HG03565 (cell line): ENCODE measurements at regions not wholly inside any gene's neighbourhood (a gene's known extent, or its start where the extent isn't known, plus 50 kb on each side); places are given as distances from the start of the nearest gene placed in this dataset.
"Not testable (repeated sequence)": the region's sequence is repeated elsewhere in the genome, so short reads cannot be mapped to it uniquely, and the experiment has no call there.

Experiments used
- ATAC-seq: cut with Tn5 transposase; IDR thresholded peaks from one replicate; pipeline ENCODE4 v1.9.1; 2021; ENCODE audit warnings: mild to moderate bottlenecking, moderate library complexity; ENCODE audit not compliant: unreplicated experiment

DNA sequence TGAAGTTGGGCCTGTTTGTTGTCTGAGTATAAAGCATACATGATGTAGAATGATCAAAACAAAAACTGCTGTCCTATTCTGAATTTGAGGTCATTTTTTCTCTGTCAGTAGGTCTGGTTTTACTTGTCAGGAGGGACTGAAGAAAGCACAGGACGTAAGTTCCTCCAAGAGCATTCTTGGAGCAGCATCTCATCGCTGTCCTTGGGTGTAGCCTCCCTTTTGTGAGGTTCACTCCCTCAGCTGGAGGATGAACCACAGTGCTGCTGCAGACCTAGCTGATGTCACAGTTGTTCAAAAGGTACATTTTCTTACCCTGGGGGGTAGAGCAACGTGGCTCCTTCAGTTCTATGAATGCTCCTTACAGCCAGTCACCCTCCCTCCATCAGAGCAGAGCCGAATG, 490.0 kb upstream of the TBL1XR1 start:
- ATAC-seq: no peak

DNA sequence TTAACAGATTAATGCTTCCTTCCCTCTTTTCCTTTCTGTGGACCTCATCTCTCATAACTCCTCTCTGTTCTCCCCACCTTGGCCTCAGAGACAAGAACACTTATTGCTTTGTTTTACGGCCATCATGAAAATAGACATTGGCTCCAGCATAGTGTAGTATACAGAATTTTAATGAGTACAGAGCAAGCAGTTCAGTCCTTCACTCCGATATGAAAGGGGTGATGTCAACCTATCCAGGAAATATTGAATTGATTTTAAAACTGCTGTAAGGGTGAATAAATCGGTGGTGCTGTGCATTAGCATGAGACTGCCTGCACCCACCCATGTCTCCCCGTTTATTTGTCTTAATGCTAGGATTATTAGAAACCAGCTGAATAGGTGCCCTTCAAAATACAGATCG, 490.9 kb upstream of the TBL1XR1 start:
- no peak for ATAC-seq

DNA sequence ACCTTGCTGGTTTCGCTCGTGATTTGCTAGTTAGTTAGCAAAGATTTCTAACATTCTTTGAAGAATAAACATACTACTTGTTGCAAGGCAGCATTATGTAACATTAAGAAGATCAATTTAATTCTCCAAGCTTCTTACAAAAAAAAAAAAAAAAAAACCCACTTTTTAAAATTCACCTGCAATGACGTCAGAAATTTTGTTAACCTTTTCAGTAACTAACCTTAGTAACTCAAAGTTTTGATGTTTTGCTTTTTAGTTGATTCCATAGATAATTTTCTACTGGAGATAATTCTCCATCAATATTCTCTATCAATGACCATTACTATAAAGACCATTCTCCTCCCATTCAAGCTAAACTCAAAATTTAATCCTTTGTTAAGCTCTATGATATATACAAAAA, 491.8 kb upstream of the TBL1XR1 start:
- no peak for ATAC-seq

DNA sequence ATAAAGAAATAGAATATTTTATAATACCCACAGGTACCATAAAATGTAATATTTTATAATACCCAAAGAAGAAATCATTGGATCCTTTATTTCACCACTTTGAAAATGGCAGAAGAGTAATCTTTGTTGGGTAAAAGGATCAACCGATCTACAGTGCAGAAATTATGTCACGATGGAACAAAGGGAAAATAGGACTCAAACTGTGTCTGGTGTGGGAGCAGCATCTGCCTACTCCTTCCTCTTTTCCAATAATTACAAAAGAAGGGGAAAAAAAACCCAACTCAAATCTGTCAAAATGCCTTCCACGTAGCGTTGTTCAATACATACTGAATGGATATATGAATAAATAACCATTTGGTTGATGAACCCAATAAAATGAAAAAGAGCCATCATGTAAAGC, 492.6 kb upstream of the TBL1XR1 start:
- no peak for ATAC-seq

DNA sequence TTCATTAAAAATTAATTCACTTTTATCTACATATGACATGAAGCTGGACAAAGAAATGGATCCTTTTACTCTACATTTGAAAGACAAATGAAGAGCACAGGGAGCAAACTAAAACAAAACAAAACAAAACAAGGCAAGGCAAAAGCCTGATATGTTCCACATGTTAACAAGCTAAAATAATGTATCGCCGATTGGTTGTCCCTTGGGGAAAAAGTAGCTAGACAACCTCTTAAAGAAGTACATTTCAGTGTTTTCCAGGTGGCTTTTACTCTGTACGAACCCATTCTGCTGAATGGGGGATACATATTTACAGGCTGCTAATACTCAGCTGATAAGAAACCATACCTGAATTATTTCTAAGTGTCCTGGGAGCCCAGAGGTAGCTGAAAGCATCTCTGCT, 493.0 kb upstream of the TBL1XR1 start:
- no peak for ATAC-seq

- no peak for ATAC-seq
Observed at GRCh38 chr3:177692304-177692975, 495.2 kb upstream of the TBL1XR1 start.

DNA sequence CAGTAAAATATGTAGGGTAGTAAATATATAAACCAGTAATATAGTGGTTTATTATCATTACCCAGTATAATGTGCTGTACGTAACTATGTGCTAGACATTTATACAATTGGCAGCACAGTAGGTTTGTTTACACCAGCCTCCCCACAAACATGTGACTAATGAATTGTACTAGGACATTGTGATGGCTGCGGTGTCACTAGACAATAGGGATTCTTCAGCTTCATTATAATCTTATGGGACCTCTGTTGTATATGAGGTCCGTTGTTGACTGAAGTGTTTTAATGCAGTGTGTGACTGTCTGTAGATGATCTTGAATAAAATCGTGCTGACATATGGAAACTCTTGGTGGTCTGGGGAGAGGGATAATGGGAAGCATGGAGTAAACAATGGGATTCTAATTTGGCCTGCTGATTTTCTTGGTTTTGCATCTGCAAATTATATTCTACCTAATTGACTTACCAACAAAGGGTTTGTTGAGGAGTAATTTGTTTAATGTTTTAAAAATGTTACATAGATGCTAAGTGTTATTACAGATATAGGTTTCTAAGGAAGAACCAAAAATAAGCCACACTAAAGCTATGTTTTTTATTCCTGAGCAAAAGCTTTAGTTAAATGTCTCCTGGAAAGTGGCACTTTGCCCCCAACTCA, 496.5 kb upstream of the TBL1XR1 start:
- no peak for ATAC-seq

GRCh38 chr3:177694316-177694715, 497.0 kb upstream of the TBL1XR1 start:
- no peak for ATAC-seq

DNA sequence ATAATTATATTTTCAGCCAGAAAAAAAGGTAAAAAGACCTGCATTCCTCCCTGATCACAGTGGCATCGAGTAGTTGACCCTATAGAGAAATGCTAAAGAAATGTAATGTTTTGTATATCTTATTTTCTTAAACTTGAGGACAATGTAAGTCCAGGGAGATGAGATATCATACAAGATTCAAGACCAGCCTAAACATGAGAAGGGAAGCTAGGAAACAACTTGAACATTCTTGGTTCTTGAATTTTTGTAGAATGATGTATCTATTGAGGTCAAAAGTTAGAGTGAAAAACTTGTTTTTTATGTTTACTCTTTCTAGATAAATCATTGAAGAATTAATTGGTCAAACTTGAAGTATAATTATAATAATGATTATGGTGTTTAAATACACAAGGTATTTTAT, 497.7 kb upstream of the TBL1XR1 start:
- no peak for ATAC-seq

DNA sequence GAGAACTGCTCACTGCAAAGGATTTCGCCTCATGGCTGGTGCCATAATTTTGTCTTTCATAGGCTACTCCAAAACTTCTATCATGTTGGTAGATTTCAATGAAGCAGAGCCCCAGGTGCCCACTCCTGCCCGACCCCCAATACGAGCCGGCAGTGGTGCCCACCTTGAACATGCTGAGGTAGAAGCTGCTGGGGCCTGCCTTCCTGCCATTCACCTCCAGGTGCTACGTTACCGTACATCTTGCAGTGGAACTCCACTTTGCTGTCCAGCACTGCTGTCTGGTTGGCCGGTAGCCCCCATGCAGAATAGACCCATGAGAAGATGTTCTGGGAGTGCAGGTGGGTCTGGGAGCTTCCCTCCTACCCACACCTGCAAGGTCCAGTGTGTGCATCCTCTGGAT, 502.8 kb upstream of the TBL1XR1 start:
- ATAC-seq: no peak

DNA sequence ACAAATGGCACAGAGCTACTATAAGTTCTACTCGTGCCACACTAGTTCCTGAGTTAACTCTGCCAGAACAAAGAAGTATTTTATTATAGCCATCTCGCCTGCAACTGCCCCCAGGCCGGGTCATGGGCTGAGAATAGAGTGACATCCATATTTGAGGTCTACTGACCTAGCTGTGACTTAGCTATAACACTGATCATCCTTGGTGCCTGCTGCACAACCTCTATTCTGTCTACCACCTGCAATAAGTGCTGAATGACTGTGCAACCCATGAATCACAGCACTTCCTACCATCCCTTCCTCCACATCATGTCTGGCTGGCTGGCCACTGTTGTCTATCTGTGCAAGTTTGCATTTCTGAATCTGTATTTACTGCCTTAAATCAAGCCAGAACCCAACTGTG, 506.5 kb upstream of the TBL1XR1 start:
- no peak for ATAC-seq

GRCh38 chr3:177705976-177706823, 508.9 kb upstream of the TBL1XR1 start:
- no peak for ATAC-seq

GRCh38 chr3:177709470-177709869, 512.2 kb upstream of the TBL1XR1 start:
- ATAC-seq: not testable (repeated sequence)

- no peak for ATAC-seq
Observed at GRCh38 chr3:177710506-177710905, 513.2 kb upstream of the TBL1XR1 start.

GRCh38 chr3:177711637-177712036, 514.4 kb upstream of the TBL1XR1 start:
- no peak for ATAC-seq

DNA sequence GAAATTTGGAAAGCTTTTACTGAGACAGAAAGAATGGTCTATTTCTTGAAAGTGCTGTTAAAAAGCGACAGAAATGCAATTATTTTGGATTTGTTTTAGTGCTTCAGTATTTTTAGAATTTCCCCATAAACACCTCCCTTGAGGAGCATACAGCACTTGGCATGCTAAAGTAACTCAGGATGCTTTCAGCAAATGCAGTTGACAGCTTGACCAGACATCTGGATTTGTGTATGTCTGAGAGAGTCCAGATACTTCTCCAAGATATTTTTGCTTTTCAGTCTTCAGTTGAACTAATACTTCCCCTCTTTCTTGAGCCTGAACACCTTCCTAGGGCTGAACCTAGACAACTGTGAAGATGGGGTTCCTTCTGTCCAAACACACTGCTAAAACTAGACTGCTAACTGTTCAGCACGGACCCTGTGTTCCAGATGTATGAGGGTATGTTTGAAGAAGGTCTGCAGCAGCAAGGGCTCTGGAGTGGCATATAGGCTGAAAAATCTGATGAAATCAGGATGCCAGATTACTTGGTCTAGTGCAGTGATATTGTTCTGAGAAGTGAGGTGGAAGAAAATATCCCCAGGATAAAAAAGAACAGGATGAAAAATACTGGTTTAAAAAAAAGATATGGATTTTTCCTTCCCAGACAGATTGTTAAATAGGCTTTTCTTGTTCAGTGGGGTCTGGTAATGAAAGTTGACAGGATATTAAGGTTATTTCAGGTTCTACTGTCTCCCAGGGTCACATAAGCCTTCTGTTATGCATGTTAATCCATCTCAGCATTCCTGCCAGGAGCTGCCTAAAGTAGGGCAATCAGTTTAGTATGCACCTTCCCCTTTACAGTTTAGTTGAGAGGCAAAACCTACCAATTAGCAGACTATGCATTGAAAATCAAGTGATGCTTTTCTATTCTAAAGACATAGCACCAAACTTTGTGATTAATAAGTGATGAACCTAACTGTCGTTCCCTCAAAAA, 516.9 kb upstream of the TBL1XR1 start:
- no peak for ATAC-seq

DNA sequence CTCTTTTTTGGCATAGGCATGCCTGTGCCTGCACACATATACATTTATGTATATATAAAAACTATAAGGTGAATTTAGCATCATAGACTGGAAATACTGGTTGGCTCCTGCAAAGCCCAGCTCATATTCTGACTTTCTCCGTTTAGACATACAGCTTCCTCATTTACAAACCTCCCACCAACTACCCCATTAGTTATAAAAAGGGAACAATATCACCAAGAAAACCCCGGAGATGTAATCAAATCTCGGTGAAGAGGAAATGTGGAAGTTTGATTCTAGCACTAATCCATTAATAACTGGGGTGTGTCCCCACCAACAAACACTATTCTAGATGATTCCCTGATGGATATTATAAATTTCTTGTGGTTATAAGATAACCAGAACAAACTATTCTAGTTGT, 517.7 kb upstream of the TBL1XR1 start:
- no peak for ATAC-seq

GRCh38 chr3:177715980-177716379, 518.7 kb upstream of the TBL1XR1 start:
- no peak for ATAC-seq

DNA sequence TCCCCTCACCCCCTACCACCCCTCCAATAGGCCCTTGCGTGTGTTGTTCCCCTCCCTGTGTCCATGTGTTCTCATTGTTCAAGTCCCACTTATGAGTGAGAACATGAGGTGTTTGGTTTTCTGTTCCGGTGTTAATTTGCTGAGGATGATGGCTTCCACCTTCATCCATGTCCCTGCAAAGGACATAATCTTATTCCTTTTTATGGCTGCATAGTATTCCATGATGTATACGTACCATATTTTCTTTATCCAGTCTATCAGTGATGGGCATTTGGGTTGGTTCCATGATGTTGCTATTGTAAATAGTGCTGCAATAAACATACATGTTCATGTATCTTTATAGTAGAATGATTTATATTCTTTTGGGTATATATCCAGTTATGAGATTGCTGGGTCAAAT, 523.6 kb upstream of the TBL1XR1 start:
- not testable (repeated sequence) for ATAC-seq

DNA sequence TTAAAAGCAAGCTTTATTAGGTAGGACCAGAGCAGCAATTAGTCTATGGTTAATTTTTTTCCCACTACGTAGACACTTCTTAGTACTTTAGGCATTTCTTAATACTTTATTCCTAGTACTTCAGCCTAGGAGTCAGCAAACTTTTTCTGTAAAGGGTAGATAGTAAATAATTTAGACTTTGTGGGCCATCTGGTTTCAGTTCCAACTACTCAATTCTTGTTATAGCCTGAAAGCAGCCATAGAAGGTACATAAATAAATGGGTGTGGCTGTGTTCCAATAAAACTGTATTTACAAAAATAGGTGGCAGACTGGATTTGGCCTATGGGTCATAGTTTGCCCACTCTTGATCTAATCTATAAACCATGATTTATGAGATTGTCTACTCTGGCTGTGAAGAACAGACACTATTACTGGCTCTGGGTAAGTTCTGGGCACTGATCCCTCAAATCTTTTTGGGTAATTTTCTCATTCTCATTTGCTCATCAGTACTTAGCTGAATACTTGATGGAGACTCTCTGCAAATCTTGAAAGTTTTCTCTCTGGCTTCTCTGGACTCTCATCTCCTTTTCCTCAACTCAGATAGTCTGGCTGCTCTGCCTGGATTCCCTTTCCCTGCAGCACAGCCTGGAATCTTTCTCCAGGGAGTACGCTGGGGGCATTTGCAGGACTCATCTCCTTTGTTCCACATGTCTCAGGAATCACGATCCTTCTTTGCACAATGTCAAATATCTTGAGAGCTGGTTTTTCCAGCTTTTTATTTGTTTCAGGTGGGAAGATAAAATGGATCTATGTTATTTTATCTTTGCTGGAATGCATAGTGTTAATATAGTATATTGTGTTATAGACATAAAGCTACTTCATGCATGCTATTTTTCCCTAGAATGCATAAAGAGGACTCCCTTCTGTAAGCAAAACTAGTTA, 524.8 kb upstream of the TBL1XR1 start:
- ATAC-seq: no peak
